ENCODE measurements at regions not wholly inside any gene's neighbourhood (a gene's known extent, or its start where the extent isn't known, plus 50 kb on each side); places are given as distances from the start of the nearest gene placed in this dataset.
"Not testable (repeated sequence)": the region's sequence is repeated elsewhere in the genome, so short reads cannot be mapped to it uniquely, and the experiment has no call there.

- no peaks in the 10 kb centered on the region for H3K27me3 Mint-ChIP-seq (ENCODE audit: low read depth)
- no peaks in the 10 kb centered on the region for H3K9me3 Mint-ChIP-seq
- intact Hi-C loops (cut with micrococcal nuclease): no loop called here
- no peaks in the 10 kb centered on the region for H3K4me1 Mint-ChIP-seq (ENCODE audit: low read depth)
- H3K27ac Mint-ChIP-seq: no peak overlapping the region
- H3K36me3 Mint-ChIP-seq (ENCODE audit: low read depth): no peaks in the 10 kb centered on the region
- DNase-seq (ENCODE audit: low spot score): no peak
- H3K4me3 Mint-ChIP-seq (ENCODE audit: low read depth): no peak overlapping the region
Observed at GRCh38 chr9:85163825-85164224, 494.3 kb downstream of the NTRK2 start.

- Mint-ChIP-seq H3K36me3 (ENCODE audit: low read depth) (no peaks in the 10 kb centered on the region), H3K27ac (no peak overlapping the region), H3K9me3 (no peaks in the 10 kb centered on the region), H3K4me3 (ENCODE audit: low read depth) (no peak overlapping the region), H3K27me3 (ENCODE audit: low read depth) (no peaks in the 10 kb centered on the region), H3K4me1 (ENCODE audit: low read depth) (no peaks in the 10 kb centered on the region)
- intact Hi-C loops (cut with micrococcal nuclease): no loop called here
- no peak for DNase-seq (ENCODE audit: low spot score)
Observed at GRCh38 chr9:85163415-85163814, 493.9 kb downstream of the NTRK2 start.

GRCh38 chr9:85162822-85163221 lies 493.3 kb downstream of the NTRK2 start:
- Mint-ChIP-seq H3K27ac (no peak overlapping the region), H3K27me3 (ENCODE audit: low read depth) (no peaks in the 10 kb centered on the region), H3K36me3 (ENCODE audit: low read depth) (no peaks in the 10 kb centered on the region), H3K4me3 (ENCODE audit: low read depth) (no peak overlapping the region), H3K9me3 (no peaks in the 10 kb centered on the region), H3K4me1 (ENCODE audit: low read depth) (no peaks in the 10 kb centered on the region)
- DNase-seq (ENCODE audit: low spot score): no peak
- intact Hi-C loops (cut with micrococcal nuclease): no loop called here

- H3K4me1 Mint-ChIP-seq (ENCODE audit: low read depth); intact Hi-C loops (cut with micrococcal nuclease); H3K27ac Mint-ChIP-seq; H3K27me3 Mint-ChIP-seq (ENCODE audit: low read depth); DNase-seq (ENCODE audit: low spot score); H3K4me3 Mint-ChIP-seq (ENCODE audit: low read depth); H3K36me3 Mint-ChIP-seq (ENCODE audit: low read depth); H3K9me3 Mint-ChIP-seq: not testable (repeated sequence)
Observed at GRCh38 chr9:85160944-85161343, 491.4 kb downstream of the NTRK2 start.

GRCh38 chr9:85158512-85158911 lies 489.0 kb downstream of the NTRK2 start:
- no peaks in the 10 kb centered on the region for H3K36me3 Mint-ChIP-seq (ENCODE audit: low read depth)
- no peaks in the 10 kb centered on the region for H3K4me1 Mint-ChIP-seq (ENCODE audit: low read depth)
- DNase-seq (ENCODE audit: low spot score): no peak
- intact Hi-C loops (cut with micrococcal nuclease): no loop called here
- no peaks in the 10 kb centered on the region for H3K27me3 Mint-ChIP-seq (ENCODE audit: low read depth)
- H3K27ac Mint-ChIP-seq: no peak overlapping the region
- H3K9me3 Mint-ChIP-seq: no peaks in the 10 kb centered on the region
- H3K4me3 Mint-ChIP-seq (ENCODE audit: low read depth): no peak overlapping the region

GRCh38 chr9:85157772-85158171 lies 488.2 kb downstream of the NTRK2 start:
- H3K9me3 Mint-ChIP-seq: no peaks in the 10 kb centered on the region
- H3K27me3 Mint-ChIP-seq (ENCODE audit: low read depth): no peaks in the 10 kb centered on the region
- DNase-seq (ENCODE audit: low spot score): no peak
- H3K36me3 Mint-ChIP-seq (ENCODE audit: low read depth): no peaks in the 10 kb centered on the region
- H3K4me1 Mint-ChIP-seq (ENCODE audit: low read depth): no peaks in the 10 kb centered on the region
- no peak overlapping the region for H3K27ac Mint-ChIP-seq
- H3K4me3 Mint-ChIP-seq (ENCODE audit: low read depth): no peak overlapping the region
- intact Hi-C loops (cut with micrococcal nuclease): no loop called here

- H3K9me3 Mint-ChIP-seq: no peaks in the 10 kb centered on the region
- no peaks in the 10 kb centered on the region for H3K4me1 Mint-ChIP-seq (ENCODE audit: low read depth)
- intact Hi-C loops (cut with micrococcal nuclease): no loop called here
- H3K27ac Mint-ChIP-seq: no peak overlapping the region
- no peak overlapping the region for H3K4me3 Mint-ChIP-seq (ENCODE audit: low read depth)
- DNase-seq (ENCODE audit: low spot score): no peak
- H3K36me3 Mint-ChIP-seq (ENCODE audit: low read depth): no peaks in the 10 kb centered on the region
- no peaks in the 10 kb centered on the region for H3K27me3 Mint-ChIP-seq (ENCODE audit: low read depth)
Observed at GRCh38 chr9:85156652-85157051, 487.1 kb downstream of the NTRK2 start.

- intact Hi-C loops (cut with micrococcal nuclease): no loop called here
- Mint-ChIP-seq H3K27ac (no peak overlapping the region), H3K4me1 (ENCODE audit: low read depth) (no peaks in the 10 kb centered on the region), H3K4me3 (ENCODE audit: low read depth) (no peak overlapping the region), H3K27me3 (ENCODE audit: low read depth) (no peaks in the 10 kb centered on the region), H3K9me3 (no peaks in the 10 kb centered on the region), H3K36me3 (ENCODE audit: low read depth) (no peaks in the 10 kb centered on the region)
- DNase-seq (ENCODE audit: low spot score): no peak
Observed at GRCh38 chr9:85155352-85155751, 485.8 kb downstream of the NTRK2 start.

- DNase-seq (ENCODE audit: low spot score): no peak
- Mint-ChIP-seq H3K27me3 (ENCODE audit: low read depth) (no peaks in the 10 kb centered on the region), H3K4me1 (ENCODE audit: low read depth) (no peaks in the 10 kb centered on the region), H3K9me3 (no peaks in the 10 kb centered on the region), H3K27ac (no peak overlapping the region), H3K4me3 (ENCODE audit: low read depth) (no peak overlapping the region), H3K36me3 (ENCODE audit: low read depth) (no peaks in the 10 kb centered on the region)
- intact Hi-C loops (cut with micrococcal nuclease): no loop called here
Observed at GRCh38 chr9:85151741-85152140, 482.2 kb downstream of the NTRK2 start.

GRCh38 chr9:85151162-85151561 lies 481.6 kb downstream of the NTRK2 start:
- no peak for DNase-seq (ENCODE audit: low spot score)
- H3K4me3 Mint-ChIP-seq (ENCODE audit: low read depth): no peak overlapping the region
- no peaks in the 10 kb centered on the region for H3K9me3 Mint-ChIP-seq
- H3K27ac Mint-ChIP-seq: no peak overlapping the region
- H3K4me1 Mint-ChIP-seq (ENCODE audit: low read depth): no peaks in the 10 kb centered on the region
- no peaks in the 10 kb centered on the region for H3K27me3 Mint-ChIP-seq (ENCODE audit: low read depth)
- no peaks in the 10 kb centered on the region for H3K36me3 Mint-ChIP-seq (ENCODE audit: low read depth)
- intact Hi-C loops (cut with micrococcal nuclease): no loop called here

GRCh38 chr9:85147046-85147640 lies 477.6 kb downstream of the NTRK2 start:
- Mint-ChIP-seq H3K36me3 (ENCODE audit: low read depth) (no peaks in the 10 kb centered on the region), H3K27me3 (ENCODE audit: low read depth) (no peaks in the 10 kb centered on the region), H3K9me3 (no peaks in the 10 kb centered on the region), H3K4me3 (ENCODE audit: low read depth) (no peak overlapping the region), H3K4me1 (ENCODE audit: low read depth) (no peaks in the 10 kb centered on the region), H3K27ac (no peak overlapping the region)
- DNase-seq (ENCODE audit: low spot score): no peak
- intact Hi-C loops (cut with micrococcal nuclease): no loop called here

- H3K36me3 Mint-ChIP-seq (ENCODE audit: low read depth): no peaks in the 10 kb centered on the region
- H3K9me3 Mint-ChIP-seq: no peaks in the 10 kb centered on the region
- H3K27me3 Mint-ChIP-seq (ENCODE audit: low read depth): no peaks in the 10 kb centered on the region
- DNase-seq (ENCODE audit: low spot score): no peak
- no peaks in the 10 kb centered on the region for H3K4me1 Mint-ChIP-seq (ENCODE audit: low read depth)
- no peak overlapping the region for H3K4me3 Mint-ChIP-seq (ENCODE audit: low read depth)
- intact Hi-C loops (cut with micrococcal nuclease): loop anchor here (5.0 kb wide), 1 partner anchor 746 kb away; no protein-coding TSS in a partner anchor
- no peak overlapping the region for H3K27ac Mint-ChIP-seq
Observed at GRCh38 chr9:85142968-85143367, 473.4 kb downstream of the NTRK2 start.

- H3K4me1 Mint-ChIP-seq (ENCODE audit: low read depth): no peaks in the 10 kb centered on the region
- no peak for DNase-seq (ENCODE audit: low spot score)
- H3K27me3 Mint-ChIP-seq (ENCODE audit: low read depth): no peaks in the 10 kb centered on the region
- no peaks in the 10 kb centered on the region for H3K9me3 Mint-ChIP-seq
- intact Hi-C loops (cut with micrococcal nuclease): loop anchor here (5.0 kb wide), 1 partner anchor 745 kb away; no protein-coding TSS in a partner anchor
- no peak overlapping the region for H3K27ac Mint-ChIP-seq
- H3K4me3 Mint-ChIP-seq (ENCODE audit: low read depth): no peak overlapping the region
- no peaks in the 10 kb centered on the region for H3K36me3 Mint-ChIP-seq (ENCODE audit: low read depth)
Observed at GRCh38 chr9:85142496-85142911, 473.0 kb downstream of the NTRK2 start.

GRCh38 chr9:85137696-85138095 lies 468.2 kb downstream of the NTRK2 start:
- H3K27ac Mint-ChIP-seq: no peak overlapping the region
- H3K36me3 Mint-ChIP-seq (ENCODE audit: low read depth): no peaks in the 10 kb centered on the region
- peaks cover 7% of the 10 kb centered on the region for H3K9me3 Mint-ChIP-seq
- no peak overlapping the region for H3K4me3 Mint-ChIP-seq (ENCODE audit: low read depth)
- intact Hi-C loops (cut with micrococcal nuclease): no loop called here
- H3K27me3 Mint-ChIP-seq (ENCODE audit: low read depth): no peaks in the 10 kb centered on the region
- no peak for DNase-seq (ENCODE audit: low spot score)
- no peaks in the 10 kb centered on the region for H3K4me1 Mint-ChIP-seq (ENCODE audit: low read depth)

Data from activated T-helper 2 cell treated with anti-CD3 and anti-CD28 coated beads, Interferon-gamma antibody, Interleukin-2, Interleukin-4, amounts not matched to agents 10 μg/mL and 5 μg/mL and 100 μg/mL, durations not matched to agents 14 hours and 24 hours and 36 hours (primary cell).